ENCODE measurements at regions not wholly inside any gene's neighbourhood (a gene's known extent, or its start where the extent isn't known, plus 50 kb on each side); places are given as distances from the start of the nearest gene placed in this dataset.

DNA sequence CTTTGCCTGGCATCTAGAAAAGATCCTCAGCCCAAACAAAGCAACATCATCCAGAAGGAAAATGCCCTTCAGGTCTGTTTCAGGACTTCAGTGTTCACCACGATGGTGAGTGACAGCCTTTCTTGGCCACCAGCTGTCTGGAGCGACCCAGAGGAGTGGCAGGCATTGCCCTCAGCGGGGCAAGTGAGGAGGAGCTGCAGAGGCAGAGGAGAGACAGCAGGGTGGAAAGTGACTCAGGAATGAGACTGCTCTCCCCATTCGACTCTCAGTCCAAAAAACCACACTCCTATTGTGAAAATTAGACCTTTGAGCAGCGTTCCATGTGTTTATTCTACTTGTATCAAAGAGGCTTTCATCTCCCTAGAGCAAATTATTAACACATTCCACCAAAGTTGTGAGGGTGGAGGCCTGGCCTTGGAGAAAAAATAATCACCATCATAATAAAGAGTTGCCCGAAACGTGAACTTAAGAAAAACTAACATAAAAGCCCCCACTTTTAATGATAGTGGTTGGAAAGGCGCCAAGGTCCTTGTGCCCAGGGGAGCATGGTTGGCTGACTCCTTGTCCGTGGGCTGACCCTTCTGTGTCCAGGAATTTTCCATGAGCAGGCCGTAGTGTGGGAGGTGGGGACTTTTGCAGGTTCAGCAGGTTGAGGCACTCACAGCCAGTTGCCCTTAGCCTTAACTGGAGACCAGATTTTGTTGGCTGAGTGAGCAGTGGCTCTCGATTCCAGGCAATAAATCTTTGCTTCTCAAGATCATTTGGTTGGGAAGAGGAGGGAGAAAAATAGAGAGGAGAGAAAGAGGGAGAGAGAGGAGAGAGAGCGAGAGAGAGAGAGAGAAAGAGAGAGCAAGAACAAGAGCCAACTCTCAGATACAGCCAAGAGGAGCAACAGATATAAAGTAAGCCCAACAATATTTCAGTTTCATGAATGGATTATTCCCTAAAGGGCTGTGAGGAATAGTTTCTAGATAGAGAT lies 125.9 kb upstream of the ANKRD55 start:
- BruUV-seq (replicated peaks) = no TSS peak
- Mint-ChIP-seq H3K36me3 (ENCODE audit: insufficient read depth, unreplicated experiment) (no peaks in the 10 kb centered on the region), H3K27me3 (ENCODE audit: insufficient read depth, unreplicated experiment) (no peaks in the 10 kb centered on the region), H3K4me3 (ENCODE audit: unreplicated experiment) (no peak overlapping the region), H3K27ac (ENCODE audit: low read depth, unreplicated experiment) (peak overlapping the region; percentile 73), H3K4me1 (ENCODE audit: insufficient read depth, unreplicated experiment) (peaks cover 12% of the 10 kb centered on the region), H3K9me3 (ENCODE audit: unreplicated experiment) (peaks cover 10% of the 10 kb centered on the region)
- intact Hi-C loops (cut with micrococcal nuclease) = no loop called here
- TF ChIP-seq, protein P1, sequence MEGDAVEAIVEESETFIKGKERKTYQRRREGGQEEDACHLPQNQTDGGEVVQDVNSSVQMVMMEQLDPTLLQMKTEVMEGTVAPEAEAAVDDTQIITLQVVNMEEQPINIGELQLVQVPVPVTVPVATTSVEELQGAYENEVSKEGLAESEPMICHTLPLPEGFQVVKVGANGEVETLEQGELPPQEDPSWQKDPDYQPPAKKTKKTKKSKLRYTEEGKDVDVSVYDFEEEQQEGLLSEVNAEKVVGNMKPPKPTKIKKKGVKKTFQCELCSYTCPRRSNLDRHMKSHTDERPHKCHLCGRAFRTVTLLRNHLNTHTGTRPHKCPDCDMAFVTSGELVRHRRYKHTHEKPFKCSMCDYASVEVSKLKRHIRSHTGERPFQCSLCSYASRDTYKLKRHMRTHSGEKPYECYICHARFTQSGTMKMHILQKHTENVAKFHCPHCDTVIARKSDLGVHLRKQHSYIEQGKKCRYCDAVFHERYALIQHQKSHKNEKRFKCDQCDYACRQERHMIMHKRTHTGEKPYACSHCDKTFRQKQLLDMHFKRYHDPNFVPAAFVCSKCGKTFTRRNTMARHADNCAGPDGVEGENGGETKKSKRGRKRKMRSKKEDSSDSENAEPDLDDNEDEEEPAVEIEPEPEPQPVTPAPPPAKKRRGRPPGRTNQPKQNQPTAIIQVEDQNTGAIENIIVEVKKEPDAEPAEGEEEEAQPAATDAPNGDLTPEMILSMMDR (IDR thresholded peaks at IDR 0.05; ENCODE audit: unreplicated experiment) = no peak
- ChIA-PET CTCF (interaction anchor here (0.6 kb wide), 1 partner anchor 19 kb away, joined by 3 read pairs; no protein-coding TSS in a partner anchor), POLR2A (no interaction called here)
- DNase-seq (ENCODE audit: unreplicated experiment) = no peak

DNA sequence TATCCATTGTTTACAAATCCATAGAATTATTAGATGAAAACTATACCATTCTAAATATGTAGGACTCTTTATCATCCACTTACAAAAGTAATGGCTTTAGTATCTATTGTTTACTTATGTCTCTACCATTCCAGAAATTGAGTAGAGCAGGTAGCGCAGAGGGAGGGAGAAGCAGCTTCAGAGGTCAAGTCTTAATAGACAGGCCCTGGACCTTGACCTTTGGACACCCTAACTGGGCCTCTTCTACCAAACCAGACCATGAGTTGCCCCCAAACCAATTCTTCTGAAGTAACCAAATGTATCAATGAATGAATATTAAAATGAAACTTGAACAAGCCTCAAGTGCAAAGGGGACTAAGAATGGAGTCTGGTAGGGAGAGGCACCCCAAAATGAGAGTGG lies 124.9 kb upstream of the ANKRD55 start:
- intact Hi-C loops (cut with micrococcal nuclease) = no loop called here
- no peak for DNase-seq (ENCODE audit: unreplicated experiment)
- Mint-ChIP-seq H3K4me1 (ENCODE audit: insufficient read depth, unreplicated experiment) (peaks cover 12% of the 10 kb centered on the region), H3K27ac (ENCODE audit: low read depth, unreplicated experiment) (no peak overlapping the region), H3K9me3 (ENCODE audit: unreplicated experiment) (peaks cover 7% of the 10 kb centered on the region), H3K27me3 (ENCODE audit: insufficient read depth, unreplicated experiment) (no peaks in the 10 kb centered on the region), H3K4me3 (ENCODE audit: unreplicated experiment) (no peak overlapping the region), H3K36me3 (ENCODE audit: insufficient read depth, unreplicated experiment) (no peaks in the 10 kb centered on the region)
- BruUV-seq (replicated peaks) = no TSS peak
- CTCF ChIA-PET = interaction anchor here (0.6 kb wide), 1 partner anchor 18 kb away, joined by 3 read pairs; no protein-coding TSS in a partner anchor
- POLR2A ChIA-PET = no interaction called here
- TF ChIP-seq, protein P1 (IDR thresholded peaks at IDR 0.05; ENCODE audit: unreplicated experiment) = no peak

DNA sequence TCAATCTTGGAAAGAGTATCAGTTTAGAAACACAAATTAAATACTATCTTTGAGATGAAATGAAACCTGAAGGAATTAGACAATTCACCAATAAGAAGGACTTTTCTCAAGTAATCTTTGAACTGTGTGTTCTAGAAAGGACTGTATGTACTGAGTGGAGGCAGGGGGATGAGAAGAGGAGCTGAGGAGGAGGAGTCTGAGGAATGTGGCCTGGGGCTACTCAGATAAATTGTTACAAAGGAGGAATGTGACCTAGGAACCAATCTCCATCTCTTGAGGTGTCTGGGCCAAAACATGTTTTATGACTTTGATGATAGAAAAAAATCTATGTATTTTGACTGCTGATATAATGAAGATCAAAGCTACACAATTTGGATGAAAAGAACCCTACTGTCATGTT lies 124.3 kb upstream of the ANKRD55 start:
- POLR2A ChIA-PET = no interaction called here
- TF ChIP-seq, protein P1 (IDR thresholded peaks at IDR 0.05; ENCODE audit: unreplicated experiment) = no peak
- Mint-ChIP-seq H3K36me3 (ENCODE audit: insufficient read depth, unreplicated experiment) (no peaks in the 10 kb centered on the region), H3K27me3 (ENCODE audit: insufficient read depth, unreplicated experiment) (no peaks in the 10 kb centered on the region), H3K4me1 (ENCODE audit: insufficient read depth, unreplicated experiment) (peaks cover 12% of the 10 kb centered on the region), H3K4me3 (ENCODE audit: unreplicated experiment) (no peak overlapping the region), H3K9me3 (ENCODE audit: unreplicated experiment) (peaks cover 7% of the 10 kb centered on the region), H3K27ac (ENCODE audit: low read depth, unreplicated experiment) (no peak overlapping the region)
- intact Hi-C loops (cut with micrococcal nuclease) = no loop called here
- DNase-seq (ENCODE audit: unreplicated experiment) = no peak
- BruUV-seq (replicated peaks) = no TSS peak
- CTCF ChIA-PET = interaction anchor here (0.6 to 1.1 kb wide), 4 partner anchors 18 to 1658 kb away, joined by 3 read pairs; no protein-coding TSS in a partner anchor

DNA sequence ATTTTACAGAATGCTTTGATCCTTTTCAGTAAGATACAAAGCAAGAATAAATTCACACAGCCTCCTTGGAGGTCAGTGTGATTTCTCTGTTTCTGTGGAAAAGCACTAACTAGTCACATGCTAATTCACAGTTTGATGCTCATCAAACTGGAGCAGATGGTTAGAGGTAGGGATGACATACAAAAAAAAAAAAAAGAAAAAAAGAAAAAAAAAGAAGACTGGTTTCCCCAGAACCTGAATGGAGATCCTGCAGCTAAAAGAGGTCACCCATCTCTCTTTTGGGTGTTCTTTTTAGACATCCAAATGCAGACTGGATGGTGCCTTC lies 123.7 kb upstream of the ANKRD55 start:
- Mint-ChIP-seq H3K4me1 (ENCODE audit: insufficient read depth, unreplicated experiment) (peaks cover 12% of the 10 kb centered on the region), H3K36me3 (ENCODE audit: insufficient read depth, unreplicated experiment) (no peaks in the 10 kb centered on the region), H3K9me3 (ENCODE audit: unreplicated experiment) (peaks cover 7% of the 10 kb centered on the region), H3K27ac (ENCODE audit: low read depth, unreplicated experiment) (no peak overlapping the region), H3K4me3 (ENCODE audit: unreplicated experiment) (no peak overlapping the region), H3K27me3 (ENCODE audit: insufficient read depth, unreplicated experiment) (no peaks in the 10 kb centered on the region)
- DNase-seq (ENCODE audit: unreplicated experiment) = no peak
- ChIA-PET POLR2A (no interaction called here), CTCF (interaction anchor here (0.6 to 1.1 kb wide), 3 partner anchors 17 to 90 kb away, joined by 3 read pairs; no protein-coding TSS in a partner anchor)
- BruUV-seq (replicated peaks) = no TSS peak
- intact Hi-C loops (cut with micrococcal nuclease) = no loop called here
- TF ChIP-seq, protein P1 (IDR thresholded peaks at IDR 0.05; ENCODE audit: unreplicated experiment) = no peak

All from MCF 10A (cell line).